Activated naive CD4-positive, alpha-beta T cell treated with anti-CD3 and anti-CD28 coated beads, Interleukin-2, amount 50 U/mL, for 72 hours (primary cell): ENCODE measurements at regions not wholly inside any gene's neighbourhood (a gene's known extent, or its start where the extent isn't known, plus 50 kb on each side); places are given as distances from the start of the nearest gene placed in this dataset.
"Not testable (repeated sequence)": the region's sequence is repeated elsewhere in the genome, so short reads cannot be mapped to it uniquely, and the experiment has no call there.

Experiments
- ATAC-seq, 2 donors: fragments of 150-1000 bp; cut with Tn5 transposase; 2 replicates each; pipeline ENCODE4 v1.10.0; 2021; ENCODE audit warnings: mild to moderate bottlenecking in 2 of 2, moderate library complexity in 2 of 2
- DNase-seq, 2 donors: peaks; one replicate each; pipeline ENCODE4 v3.0.0; 2021 to 2022; ENCODE audit warnings: low spot score in 2 of 2
- H3K27ac Mint-ChIP-seq, 2 donors: one replicate each; pipeline ENCODE4 v1.8.0; 2022; ENCODE audit warnings: mild to moderate bottlenecking in 2 of 2, mixed read lengths in 2 of 2
- H3K36me3 Mint-ChIP-seq, 2 donors: one replicate each; pipeline ENCODE4 v1.8.0; 2022; ENCODE audit warnings: mixed read lengths in 2 of 2
- H3K9me3 Mint-ChIP-seq, 2 donors: one replicate each; pipeline ENCODE4 v1.8.0; 2022; ENCODE audit warnings: mixed read lengths in 2 of 2

- Mint-ChIP-seq H3K36me3 (no peaks in the 10 kb centered on the region), H3K27ac (no peak overlapping the region), H3K9me3 (peaks cover 14 to 19% of the 10 kb centered on the region in 2 donors)
- DNase-seq (no peak), ATAC-seq (no peak)
Measured at GRCh38 chr6:67722861-67723261, 912.2 kb upstream of the ADGRB3 start.

GRCh38 chr6:67717281-67717680 is 917.8 kb upstream of the ADGRB3 start:
- no peaks in the 10 kb centered on the region for H3K36me3 Mint-ChIP-seq
- ATAC-seq (no peak), DNase-seq (no peak)
- H3K9me3 Mint-ChIP-seq: peaks cover 4 to 7% of the 10 kb centered on the region in 2 donors
- no peak overlapping the region for H3K27ac Mint-ChIP-seq

GRCh38 chr6:67706388-67706787 is 928.7 kb upstream of the ADGRB3 start:
- no peak overlapping the region for H3K27ac Mint-ChIP-seq
- H3K9me3 Mint-ChIP-seq: peaks cover 16 to 21% of the 10 kb centered on the region in 2 donors
- ATAC-seq (no peak), DNase-seq (no peak)
- H3K36me3 Mint-ChIP-seq: no peaks in the 10 kb centered on the region

DNA sequence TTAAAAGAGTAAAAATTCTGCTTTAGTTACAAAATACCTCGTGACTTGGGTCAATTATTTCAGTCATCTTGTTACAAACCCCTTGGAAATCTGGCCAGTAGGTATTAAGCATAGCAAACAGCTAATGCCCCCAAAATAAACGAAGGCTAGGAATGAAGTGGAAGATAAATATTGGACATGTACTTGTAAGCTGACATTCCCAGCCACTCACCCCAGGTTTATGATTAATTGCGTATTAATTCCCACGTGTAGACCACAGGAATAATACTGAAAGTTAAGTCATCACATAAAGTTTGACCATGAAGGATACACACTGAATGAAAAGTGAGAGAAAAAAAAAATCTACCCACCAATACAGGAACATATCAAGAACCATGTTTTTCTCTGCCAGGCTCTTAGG is 936.5 kb upstream of the ADGRB3 start:
- DNase-seq (no peak), ATAC-seq (no peak)
- Mint-ChIP-seq H3K36me3 (no peaks in the 10 kb centered on the region), H3K9me3 (peaks cover 8 to 12% of the 10 kb centered on the region in 2 donors), H3K27ac (no peak overlapping the region)

GRCh38 chr6:67694127-67694526 is 941.0 kb upstream of the ADGRB3 start:
- H3K36me3 Mint-ChIP-seq: no peaks in the 10 kb centered on the region
- ATAC-seq (no peak), DNase-seq (no peak)
- peaks cover 8 to 12% of the 10 kb centered on the region in 2 donors for H3K9me3 Mint-ChIP-seq
- H3K27ac Mint-ChIP-seq: no peak overlapping the region

DNA sequence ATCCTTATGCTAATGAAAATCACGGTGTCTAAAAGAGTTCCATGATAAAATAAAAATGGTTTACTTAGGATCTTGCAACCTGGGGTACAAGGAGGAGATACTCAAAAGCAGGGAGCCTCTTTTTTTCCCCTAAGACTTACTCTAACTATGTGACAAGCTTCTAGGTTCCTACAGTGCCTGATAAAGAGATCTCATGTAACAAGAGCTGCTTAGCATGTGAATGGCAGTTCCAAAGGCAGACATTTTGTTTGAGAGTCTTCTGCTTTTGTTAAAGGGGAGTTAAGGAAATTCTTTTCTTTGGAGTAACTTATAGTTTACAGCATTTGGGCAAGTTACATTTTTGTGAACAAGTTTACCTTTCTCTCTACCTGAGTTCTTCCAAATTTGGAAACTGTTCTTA is 945.8 kb upstream of the ADGRB3 start:
- no peaks in the 10 kb centered on the region for H3K9me3 Mint-ChIP-seq
- no peaks in the 10 kb centered on the region for H3K36me3 Mint-ChIP-seq
- no peak for ATAC-seq
- H3K27ac Mint-ChIP-seq: no peak overlapping the region
- DNase-seq: no peak

GRCh38 chr6:67687396-67687795 is 947.7 kb upstream of the ADGRB3 start:
- no peak overlapping the region for H3K27ac Mint-ChIP-seq
- ATAC-seq (no peak), DNase-seq (no peak)
- no peaks in the 10 kb centered on the region for H3K36me3 Mint-ChIP-seq
- H3K9me3 Mint-ChIP-seq: no peaks in the 10 kb centered on the region

GRCh38 chr6:67686225-67686624 is 948.9 kb upstream of the ADGRB3 start:
- not testable (repeated sequence) for H3K9me3 Mint-ChIP-seq, ATAC-seq, DNase-seq, H3K27ac Mint-ChIP-seq, H3K36me3 Mint-ChIP-seq

GRCh38 chr6:67683960-67684359 is 951.1 kb upstream of the ADGRB3 start:
- DNase-seq (no peak), ATAC-seq (no peak)
- peaks cover 5% of the 10 kb centered on the region in 2 donors for H3K9me3 Mint-ChIP-seq
- no peaks in the 10 kb centered on the region for H3K36me3 Mint-ChIP-seq
- no peak overlapping the region for H3K27ac Mint-ChIP-seq

GRCh38 chr6:67680297-67680932 is 954.7 kb upstream of the ADGRB3 start:
- ATAC-seq: no peak

GRCh38 chr6:67679566-67680296 is 955.4 kb upstream of the ADGRB3 start:
- Mint-ChIP-seq H3K27ac (no peak overlapping the region), H3K9me3 (peaks cover 12 to 13% of the 10 kb centered on the region in 2 donors), H3K36me3 (peaks cover 0 to 3% of the 10 kb centered on the region in 2 donors)
- ATAC-seq (no peak), DNase-seq (no peak)

More at GRCh38 chr6:67680297-67680932, 954.7 kb upstream of the ADGRB3 start:
- Mint-ChIP-seq H3K27ac (no peak overlapping the region), H3K9me3 (peaks cover 8 to 12% of the 10 kb centered on the region in 2 donors), H3K36me3 (no peaks in the 10 kb centered on the region)
- DNase-seq: no peak

GRCh38 chr6:67676892-67677291 is 958.2 kb upstream of the ADGRB3 start:
- Mint-ChIP-seq H3K27ac (no peak overlapping the region), H3K9me3 (peaks cover 12 to 18% of the 10 kb centered on the region in 2 donors), H3K36me3 (peaks cover 0 to 8% of the 10 kb centered on the region in 2 donors)
- DNase-seq (no peak), ATAC-seq (no peak)

DNA sequence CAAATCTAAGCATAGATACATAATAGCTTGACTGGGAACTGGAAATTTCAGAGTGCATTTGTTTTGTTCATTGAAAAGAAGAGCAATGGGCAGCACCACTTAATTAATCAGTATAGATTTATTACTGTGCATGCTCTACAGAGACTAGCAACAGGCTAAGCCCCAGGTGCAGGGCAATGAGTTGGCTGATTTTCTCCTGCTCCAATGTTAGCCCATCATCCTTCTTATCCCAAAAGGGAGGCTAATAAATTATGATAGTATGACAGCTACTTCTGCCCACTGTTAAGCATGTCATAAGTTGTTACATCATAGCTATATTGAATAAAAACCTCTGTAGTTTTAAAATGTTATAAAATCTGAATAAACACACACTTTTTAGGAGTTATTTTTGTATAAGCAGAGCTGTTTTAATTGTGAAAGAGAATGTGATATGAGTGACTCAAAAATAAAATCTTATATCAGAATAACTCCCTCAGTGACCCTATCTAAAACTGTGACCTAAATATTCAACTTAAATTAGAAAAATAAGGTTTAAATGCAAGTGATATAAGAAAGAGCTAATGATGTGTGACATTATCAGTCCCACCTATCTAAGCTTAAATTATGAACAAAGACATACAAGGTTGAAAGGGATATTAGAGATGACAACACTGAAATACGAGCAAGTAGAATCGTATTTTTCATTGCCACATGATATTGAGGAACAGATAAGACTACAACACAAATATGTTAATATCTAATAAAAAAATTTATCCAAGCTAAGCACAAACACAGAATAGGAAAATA is 967.3 kb upstream of the ADGRB3 start:
- no peak for DNase-seq
- Mint-ChIP-seq H3K36me3 (no peaks in the 10 kb centered on the region), H3K9me3 (peaks cover 6 to 9% of the 10 kb centered on the region in 2 donors), H3K27ac (no peak overlapping the region)
- no peak for ATAC-seq

GRCh38 chr6:67666177-67666964 is 968.7 kb upstream of the ADGRB3 start:
- Mint-ChIP-seq H3K27ac (no peak overlapping the region), H3K36me3 (no peaks in the 10 kb centered on the region), H3K9me3 (peaks cover 9 to 13% of the 10 kb centered on the region in 2 donors)
- ATAC-seq (no peak), DNase-seq (no peak)

GRCh38 chr6:67664942-67665341 is 970.1 kb upstream of the ADGRB3 start:
- H3K9me3 Mint-ChIP-seq: peaks cover 13 to 16% of the 10 kb centered on the region in 2 donors
- no peak overlapping the region for H3K27ac Mint-ChIP-seq

DNA sequence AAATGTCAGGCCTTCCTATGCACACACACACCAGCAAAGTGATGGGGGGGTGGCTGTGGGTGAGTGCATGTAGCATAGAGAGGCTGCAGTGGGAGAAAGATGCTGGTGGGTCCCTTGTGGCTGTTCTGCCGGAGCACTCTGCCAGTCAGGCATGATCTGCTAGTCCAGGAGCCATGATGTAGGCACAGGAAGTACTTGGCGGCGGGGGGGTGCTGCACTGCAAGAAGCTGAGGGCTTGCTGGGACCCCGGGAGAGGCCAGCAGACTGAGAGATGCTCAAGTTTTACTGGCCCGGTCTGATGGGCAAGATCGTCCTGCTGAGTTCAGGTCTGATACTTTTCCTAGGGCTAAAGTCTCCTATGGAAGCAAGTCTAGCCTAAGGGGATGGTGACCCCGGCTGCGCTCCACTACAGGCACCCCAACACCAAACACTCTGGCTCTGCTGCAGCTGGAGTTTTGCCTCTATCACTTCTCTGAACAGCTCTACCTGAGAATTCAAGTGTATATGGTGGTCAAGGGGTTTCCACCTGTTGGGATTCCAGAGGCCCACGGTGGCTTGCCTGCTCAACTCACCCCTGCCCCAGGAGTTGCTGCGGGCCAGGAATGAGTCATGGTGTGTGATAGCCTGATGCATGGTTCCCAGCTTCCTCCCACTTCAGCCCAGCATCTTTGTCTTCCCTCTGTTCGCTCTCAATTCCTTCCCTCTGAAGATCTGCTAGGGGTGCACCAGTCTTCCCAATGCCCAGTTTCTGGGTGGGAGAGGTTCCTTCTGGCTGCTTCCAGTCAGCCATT is 971.8 kb upstream of the ADGRB3 start:
- ATAC-seq: no peak
- Mint-ChIP-seq H3K36me3 (no peaks in the 10 kb centered on the region), H3K9me3 (peaks cover 13 to 15% of the 10 kb centered on the region in 2 donors), H3K27ac (no peak overlapping the region)
- no peak for DNase-seq

More at GRCh38 chr6:67664942-67665341, 970.1 kb upstream of the ADGRB3 start:
- ATAC-seq (no peak), DNase-seq (no peak)
- no peaks in the 10 kb centered on the region for H3K36me3 Mint-ChIP-seq
